SIG-M5 treated with dmso at 0.1 percent for 504 hours (cell line): ENCODE measurements at regions not wholly inside any gene's neighbourhood (a gene's known extent, or its start where the extent isn't known, plus 50 kb on each side); places are given as distances from the start of the nearest gene placed in this dataset.

Experiments
- DNase-seq: peaks from one replicate; lab custom pipeline; 2025; ENCODE audit not compliant: unreplicated experiment; lab: John Stamatoyannopoulos, UW

GRCh38 chr4:81523672-81524327 lies 52.1 kb upstream of the RASGEF1B start:
- no peak for DNase-seq

GRCh38 chr4:81522711-81523110 lies 51.0 kb upstream of the RASGEF1B start:
- DNase-seq, result no peak

GRCh38 chr4:81521708-81522107 lies 50.0 kb upstream of the RASGEF1B start:
- DNase-seq, result no peak
